UCSD-AML1 (cell line): ENCODE measurements at regions not wholly inside any gene's neighbourhood (a gene's known extent, or its start where the extent isn't known, plus 50 kb on each side); places are given as distances from the start of the nearest gene placed in this dataset.

Experiments used
- DNase-seq: peaks from one replicate; lab custom pipeline; 2025; ENCODE audit not compliant: unreplicated experiment; lab: John Stamatoyannopoulos, UW

DNA sequence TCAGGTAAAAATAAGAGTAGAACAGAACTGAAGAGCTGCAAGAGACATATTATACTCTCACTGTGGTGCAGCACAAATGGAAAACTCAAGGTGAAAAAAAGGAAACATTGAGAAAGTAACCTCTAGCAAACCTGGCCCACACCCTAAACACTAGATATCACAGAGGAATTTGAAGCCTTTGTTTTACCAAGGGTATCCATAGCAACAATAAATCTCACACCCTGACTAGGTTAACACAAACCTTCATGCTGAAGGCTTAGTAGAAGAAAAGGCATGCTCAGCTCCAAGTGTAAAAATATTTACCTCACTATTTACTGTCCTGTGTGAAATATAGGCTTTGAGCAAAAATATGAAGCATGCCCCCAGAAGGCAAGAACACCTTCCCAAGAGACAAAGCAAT, 61.9 kb upstream of the TAB3 start:
- no peak for DNase-seq

DNA sequence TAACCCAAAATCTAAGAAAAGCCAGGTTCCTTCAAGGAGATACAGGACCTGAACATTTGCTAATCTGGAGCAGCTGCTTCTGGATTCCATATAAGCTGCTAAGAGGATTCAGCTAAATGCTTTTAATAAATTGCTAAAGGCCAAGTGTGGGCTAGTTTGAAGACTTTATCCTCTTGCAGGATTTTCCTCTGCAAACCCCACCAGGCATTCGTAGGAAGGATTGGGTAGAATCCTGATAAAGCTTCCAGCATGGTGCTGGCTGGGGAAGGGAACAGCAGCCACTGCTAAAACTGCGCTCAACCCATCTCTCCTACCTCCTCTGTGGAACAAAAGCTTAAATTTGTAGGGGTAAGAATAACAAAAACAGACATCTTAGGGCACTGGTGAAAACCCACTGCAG, 61.3 kb upstream of the TAB3 start:
- DNase-seq: no peak

DNA sequence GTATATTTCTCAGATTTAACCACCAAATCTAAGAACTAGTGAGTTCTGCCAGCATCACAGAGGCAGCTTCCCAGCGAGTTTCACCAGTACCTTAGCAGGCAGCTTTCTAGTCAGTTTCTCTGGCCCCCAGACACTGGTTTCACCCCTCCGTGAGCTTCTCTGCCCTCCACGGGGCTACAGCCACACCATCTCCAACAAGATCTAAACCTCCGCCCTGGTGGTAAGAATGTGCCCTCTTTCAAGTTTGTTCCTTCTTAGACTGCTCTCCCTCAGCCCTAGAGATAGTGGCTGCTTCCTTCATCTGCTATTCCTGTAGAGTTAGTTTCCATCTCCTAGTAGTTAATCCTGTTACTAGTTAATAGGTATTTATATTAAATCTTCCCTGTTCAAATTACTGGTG, 60.5 kb upstream of the TAB3 start:
- no peak for DNase-seq

DNA sequence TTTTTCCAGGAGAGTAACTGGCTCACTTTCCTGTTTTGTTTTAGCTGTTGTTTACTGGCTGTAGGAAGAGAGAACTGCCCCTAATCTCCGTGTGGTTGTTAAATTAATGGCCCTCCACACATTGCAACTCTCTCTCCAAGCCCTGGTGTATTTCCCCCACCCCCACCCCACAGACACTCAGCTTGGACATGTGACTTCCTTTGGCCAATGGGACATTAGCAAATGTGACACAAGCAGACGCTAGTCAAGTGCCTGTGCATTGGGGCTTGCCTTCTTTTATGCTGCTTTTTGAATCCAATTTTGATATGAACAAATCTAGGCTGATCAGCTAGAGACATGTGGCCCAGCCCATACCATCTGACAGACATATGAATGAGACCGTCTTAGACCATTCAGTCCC, 59.6 kb upstream of the TAB3 start:
- no peak for DNase-seq

DNA sequence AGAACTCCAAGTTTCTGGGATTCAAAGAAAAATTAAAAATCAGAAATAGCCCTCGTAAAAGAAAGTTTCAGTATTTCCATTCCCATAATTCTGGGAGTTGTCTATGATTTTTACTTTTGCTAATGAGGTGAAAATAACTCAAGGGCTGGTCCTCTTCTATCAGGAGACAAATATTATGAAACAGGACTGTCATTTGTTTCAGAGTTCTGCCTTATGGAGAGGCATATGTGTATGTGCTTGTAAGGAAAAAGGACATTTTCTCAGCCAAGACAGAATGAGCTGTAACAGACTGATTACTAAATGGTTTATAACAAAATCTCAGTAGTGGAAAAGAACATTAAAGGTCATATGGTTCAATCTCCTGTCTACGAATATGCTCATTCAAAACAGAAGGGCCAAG, 59.0 kb upstream of the TAB3 start:
- no peak for DNase-seq

DNA sequence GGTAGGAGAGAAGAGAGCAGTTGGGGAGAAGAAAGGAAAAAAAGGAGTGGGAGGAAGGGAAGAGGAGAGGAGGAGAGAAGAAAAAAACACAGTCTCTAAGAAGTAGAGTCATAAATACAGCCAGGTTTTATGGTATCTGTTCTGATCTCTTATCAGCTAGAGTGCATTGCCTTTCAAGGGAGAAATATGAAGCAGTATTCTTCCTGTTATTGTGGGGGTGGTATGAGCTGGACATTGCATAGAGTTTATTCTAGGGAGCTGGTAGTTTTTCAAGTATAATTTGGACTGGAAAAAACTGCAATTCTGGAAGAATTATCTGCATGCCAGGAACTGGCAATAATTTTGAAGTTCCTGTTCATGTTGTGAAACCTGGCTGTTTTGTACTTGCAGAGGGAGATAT, 54.9 kb upstream of the TAB3 start:
- no peak for DNase-seq

DNA sequence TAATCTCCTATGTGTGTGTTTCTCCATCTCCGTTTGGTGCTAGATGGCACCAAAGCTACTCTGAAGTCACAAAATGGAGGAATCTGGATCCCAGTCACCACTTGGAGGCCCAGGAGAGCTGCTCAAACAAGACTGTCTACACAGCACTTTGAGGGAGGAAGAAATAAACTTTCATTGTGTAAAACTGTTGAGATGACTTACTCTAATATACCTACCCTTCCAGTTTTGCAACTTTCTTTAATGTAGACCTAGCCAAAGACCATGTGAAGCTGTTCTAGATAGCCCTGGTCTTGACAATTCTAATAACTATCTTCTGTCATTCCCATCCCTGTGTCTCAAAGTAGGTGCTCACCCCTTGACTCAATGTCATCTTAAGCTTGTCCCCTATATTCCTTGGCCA, 52.8 kb upstream of the TAB3 start:
- no peak for DNase-seq

DNA sequence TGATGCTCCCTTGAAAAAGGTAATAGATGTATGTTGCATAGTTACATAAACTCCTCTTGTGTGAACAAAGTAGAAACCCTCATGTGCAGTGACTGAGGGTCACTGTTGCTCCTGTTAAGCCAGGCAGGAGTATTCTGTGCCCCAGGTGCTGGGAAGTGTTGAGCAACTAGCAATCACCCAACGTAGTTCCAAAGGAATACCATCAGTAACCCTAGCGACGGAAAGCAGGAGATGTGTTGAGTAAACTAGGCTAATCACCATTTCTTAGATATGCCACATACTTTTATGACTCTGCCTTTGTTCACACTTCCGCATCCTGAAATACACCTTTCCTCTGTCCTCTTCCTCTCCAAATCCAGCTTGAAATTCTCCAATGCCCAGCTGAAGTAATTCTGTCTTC, 50.9 kb upstream of the TAB3 start:
- no peak for DNase-seq
